Dedifferentiated amniotic fluid mesenchymal stem cell (primary cell): ENCODE measurements at regions not wholly inside any gene's neighbourhood (a gene's known extent, or its start where the extent isn't known, plus 50 kb on each side); places are given as distances from the start of the nearest gene placed in this dataset.
"Not testable (repeated sequence)": the region's sequence is repeated elsewhere in the genome, so short reads cannot be mapped to it uniquely, and the experiment has no call there.

Experiments used
- DNase-seq: peaks from one replicate; pipeline ENCODE4 v3.0.0-alpha.2; 2016; ENCODE audit errors: extremely low spot score

GRCh38 chr2:12617366-12617765 lies 99.4 kb upstream of the TRIB2 start:
- no peak for DNase-seq

DNA sequence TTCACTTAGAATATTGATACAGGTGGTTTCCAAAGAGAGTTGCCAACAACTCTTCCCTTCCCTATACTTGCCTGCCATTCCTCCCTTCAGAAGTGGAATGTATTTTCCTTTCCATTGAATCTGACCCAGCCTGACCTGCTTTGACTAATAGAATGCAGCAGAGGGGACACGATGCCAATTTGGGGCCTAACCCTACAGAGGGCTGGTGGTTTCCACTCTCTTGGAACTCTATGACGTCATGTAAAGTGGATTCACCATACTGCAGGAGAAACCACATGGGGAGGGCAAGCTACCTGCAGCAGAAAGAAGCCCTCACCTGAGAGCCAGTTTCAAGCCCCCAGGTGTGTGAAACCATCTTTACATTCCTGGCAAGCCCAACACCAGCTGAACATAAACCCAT lies 98.9 kb upstream of the TRIB2 start:
- DNase-seq = no peak

- no peak for DNase-seq
These were observed 98.2 kb upstream of the TRIB2 start for GRCh38 chr2:12618576-12618975.

DNA sequence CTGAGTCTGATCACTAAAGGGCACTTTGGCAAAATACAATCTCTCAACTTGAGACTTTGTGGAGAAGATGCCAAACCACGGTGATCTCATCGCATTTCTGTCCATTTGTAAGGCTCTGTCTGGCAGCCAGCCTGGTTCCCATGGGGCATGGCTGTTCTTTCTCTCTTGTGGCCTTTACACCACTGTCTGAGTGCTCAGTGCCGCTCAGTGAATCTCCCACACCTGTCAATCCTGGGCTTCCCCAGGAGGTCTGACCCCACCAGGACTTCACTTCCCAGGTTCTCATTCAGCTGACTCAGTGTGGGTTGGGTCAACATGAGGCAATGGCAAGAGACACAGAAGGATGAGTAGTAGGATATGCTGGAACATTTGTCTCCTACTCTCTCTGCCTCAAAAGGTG lies 96.8 kb upstream of the TRIB2 start:
- DNase-seq = peak; percentile 77

- no peak for DNase-seq
These were observed 96.0 kb upstream of the TRIB2 start for GRCh38 chr2:12620759-12621158.

DNA sequence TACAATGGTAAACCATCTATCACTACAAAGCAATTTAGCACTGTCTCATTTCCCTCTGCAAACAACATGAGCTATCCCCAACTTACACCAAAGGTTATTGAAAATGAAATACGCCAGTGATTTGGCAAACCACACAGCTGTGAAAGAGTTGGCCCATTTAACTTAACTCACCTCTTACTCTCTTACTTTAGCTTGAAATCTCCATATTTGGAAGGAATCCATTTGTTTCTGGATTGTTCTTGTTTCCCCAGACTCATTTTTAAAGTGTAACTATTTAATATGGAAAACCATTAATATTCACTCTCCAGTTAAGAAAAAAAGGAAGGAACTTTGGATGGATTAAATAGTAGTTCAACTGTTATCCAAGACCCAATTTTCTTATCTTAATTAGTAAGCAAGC lies 93.7 kb upstream of the TRIB2 start:
- DNase-seq = no peak

DNA sequence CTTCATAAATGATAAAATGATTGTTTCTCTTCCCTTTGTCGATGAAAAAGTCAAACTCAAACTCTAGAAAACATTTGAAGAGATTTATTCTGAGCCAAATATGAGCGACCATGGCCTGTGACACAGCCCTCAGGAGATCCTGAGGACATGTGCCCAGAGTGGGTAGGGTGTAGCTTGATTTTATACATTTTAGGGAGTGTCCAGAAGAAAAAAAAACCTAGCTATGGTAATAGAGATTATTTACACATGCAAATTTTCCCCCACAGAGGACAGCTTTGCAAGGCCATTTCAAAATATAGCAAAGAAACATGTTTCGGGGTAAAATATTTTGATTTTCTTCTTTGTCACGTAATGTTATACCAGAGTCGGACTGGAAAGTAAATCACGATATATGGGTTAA lies 92.4 kb upstream of the TRIB2 start:
- no peak for DNase-seq

DNA sequence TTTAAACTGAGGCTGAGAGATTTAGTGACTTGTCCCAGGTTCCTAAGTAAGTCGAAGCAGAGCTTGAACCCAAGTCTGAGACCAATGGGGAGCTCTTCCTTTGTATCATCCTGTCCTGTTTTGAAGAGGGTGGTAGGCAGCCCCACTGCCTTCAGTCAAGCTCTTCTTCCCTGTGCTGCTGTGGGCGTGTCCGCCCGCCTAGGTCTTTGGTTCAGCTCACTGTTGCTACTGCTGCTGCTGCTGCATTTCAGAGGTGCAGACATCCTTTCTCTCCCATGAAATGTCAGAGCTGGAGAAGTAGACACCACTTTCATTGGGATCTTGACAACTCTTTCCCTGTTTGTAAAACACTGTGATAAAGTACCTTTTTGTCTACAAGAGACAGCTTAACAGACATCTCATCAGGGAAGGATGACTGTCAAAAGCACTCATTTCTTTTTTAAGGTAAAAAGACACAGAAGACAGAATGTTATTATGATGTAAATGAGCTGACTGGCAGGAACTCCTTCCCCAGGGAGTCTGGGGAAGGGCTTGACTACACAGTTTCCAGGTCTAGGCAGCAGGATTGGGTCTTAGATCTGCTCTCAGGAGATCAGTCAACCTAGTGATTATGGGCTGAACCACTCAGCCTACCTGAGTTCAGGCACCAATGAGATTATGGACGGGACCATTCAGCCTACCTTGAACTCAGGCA lies 91.7 kb upstream of the TRIB2 start:
- no peak for DNase-seq

DNA sequence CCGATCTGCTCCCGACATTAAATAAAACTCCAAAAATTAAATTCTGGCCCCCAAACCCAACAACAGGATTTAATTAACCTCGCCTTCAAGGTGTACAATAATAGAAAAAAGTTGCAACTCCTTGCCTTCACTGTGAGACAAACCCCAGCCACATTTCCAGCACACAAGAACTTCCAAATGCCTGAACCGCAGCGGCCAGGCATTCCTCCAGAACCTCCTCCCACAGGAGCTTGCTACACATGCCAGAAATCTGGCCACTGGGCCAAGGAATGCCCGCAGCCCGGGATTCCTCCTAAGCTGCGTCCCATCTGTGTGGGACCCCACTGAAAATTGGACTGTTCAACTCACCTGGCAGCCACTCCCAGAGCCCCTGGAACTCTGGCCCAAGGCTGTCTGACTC lies 88.2 kb upstream of the TRIB2 start:
- not testable (repeated sequence) for DNase-seq

GRCh38 chr2:12636837-12637581 lies 79.7 kb upstream of the TRIB2 start:
- peak; percentile 22 for DNase-seq

- no peak for DNase-seq
These were observed 79.0 kb upstream of the TRIB2 start for GRCh38 chr2:12637754-12638153.

GRCh38 chr2:12641441-12641840 lies 75.3 kb upstream of the TRIB2 start:
- no peak for DNase-seq

DNA sequence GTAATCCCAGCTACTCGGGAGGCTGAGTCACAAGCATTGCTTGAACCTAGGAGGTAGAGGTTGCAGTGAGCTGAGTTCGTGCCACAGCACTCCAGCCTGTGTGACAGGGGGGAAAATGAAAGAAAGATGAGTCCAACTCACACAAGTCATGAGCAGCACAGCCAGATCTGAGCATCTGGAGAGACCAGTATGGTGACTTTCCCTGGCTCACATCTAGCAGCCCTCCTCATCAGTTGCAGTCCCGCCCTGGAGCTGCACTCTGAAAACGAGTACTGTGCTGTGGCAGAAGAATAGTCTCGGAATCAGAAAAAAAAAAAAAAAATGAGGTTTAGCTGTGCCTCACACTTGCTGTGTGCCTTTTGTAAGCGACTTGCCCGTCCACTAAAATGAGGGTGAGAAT lies 74.4 kb upstream of the TRIB2 start:
- DNase-seq = no peak

GRCh38 chr2:12642859-12643258 lies 73.9 kb upstream of the TRIB2 start:
- no peak for DNase-seq

DNA sequence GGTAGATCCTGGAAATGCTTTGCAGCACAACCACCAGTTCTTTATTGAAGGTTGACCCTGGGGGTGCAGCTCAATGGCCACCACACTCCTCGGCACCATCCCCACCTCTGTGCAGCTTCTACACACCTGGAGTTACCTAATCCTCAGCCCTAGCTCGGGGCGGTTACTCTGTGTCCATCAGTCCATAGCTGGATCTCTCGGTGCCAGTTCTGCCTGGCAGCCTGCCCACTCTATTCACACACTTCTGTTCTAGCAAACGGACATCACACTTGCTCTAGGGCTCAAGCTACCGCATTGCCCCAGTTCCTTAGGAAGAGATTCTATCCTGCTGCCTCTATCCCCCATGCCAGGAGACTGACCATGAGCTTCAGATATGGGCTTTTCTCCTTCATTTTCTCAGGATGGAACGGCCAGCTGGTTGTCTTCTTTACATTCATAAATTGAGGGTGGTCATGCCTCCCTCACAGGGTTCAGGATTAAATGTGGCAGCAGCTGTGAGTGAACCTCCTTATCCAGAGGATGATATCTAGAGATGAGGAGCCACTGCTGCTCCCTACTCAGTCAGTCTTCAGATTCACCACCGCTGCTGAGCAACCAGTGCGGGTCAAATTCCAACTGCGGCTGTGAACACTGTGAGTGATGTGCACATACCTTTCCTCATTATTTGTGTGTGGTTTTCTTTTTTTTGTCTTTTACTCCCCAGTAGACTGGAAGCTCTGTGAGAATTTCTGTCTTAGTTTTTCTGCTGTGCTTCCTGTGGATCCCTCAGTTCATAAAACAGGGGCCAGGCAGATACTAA lies 66.9 kb upstream of the TRIB2 start:
- DNase-seq = no peak

DNA sequence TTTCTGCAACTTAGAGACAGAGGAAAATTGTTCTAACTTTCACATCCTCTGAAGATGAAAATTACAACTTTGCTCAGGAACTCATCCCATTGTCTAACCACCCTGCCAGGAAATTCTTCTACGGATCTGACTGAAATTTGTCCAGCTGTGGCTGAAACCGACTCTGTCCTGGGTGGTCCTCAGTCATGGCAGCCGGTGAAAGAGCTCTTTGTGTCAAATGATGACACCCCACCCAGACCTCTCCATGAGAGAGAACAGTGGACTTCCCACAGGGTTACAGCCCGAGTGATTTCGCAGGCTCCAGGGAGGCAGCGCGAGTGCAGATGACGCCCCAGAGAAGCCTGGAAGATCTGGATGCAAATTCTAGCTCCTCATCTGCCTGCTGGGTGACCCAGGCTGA lies 65.1 kb upstream of the TRIB2 start:
- no peak for DNase-seq

- DNase-seq = no peak
These were observed 64.0 kb upstream of the TRIB2 start for GRCh38 chr2:12652723-12653122.

GRCh38 chr2:12657560-12657959 lies 59.2 kb upstream of the TRIB2 start:
- no peak for DNase-seq

GRCh38 chr2:12658310-12658945 lies 58.3 kb upstream of the TRIB2 start:
- DNase-seq = no peak

DNA sequence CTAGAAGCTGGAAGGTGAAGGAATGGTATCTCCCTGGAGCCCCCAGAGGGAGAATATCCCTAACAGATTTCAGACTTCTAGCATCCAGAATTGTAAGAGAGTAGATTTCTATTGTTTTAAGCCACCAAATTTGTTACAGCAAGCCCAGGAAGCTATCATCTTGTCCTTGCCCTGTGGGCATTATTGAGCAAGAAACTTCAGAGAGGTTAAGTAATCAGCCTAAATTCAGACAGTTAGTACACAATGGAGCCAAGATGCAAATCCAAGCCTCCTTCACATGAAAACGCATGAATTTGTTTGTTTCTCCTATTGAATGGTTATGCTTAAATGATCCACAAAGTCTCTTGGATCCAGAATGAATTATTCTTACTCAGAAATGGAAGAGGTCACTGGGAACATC lies 55.2 kb upstream of the TRIB2 start:
- no peak for DNase-seq

DNA sequence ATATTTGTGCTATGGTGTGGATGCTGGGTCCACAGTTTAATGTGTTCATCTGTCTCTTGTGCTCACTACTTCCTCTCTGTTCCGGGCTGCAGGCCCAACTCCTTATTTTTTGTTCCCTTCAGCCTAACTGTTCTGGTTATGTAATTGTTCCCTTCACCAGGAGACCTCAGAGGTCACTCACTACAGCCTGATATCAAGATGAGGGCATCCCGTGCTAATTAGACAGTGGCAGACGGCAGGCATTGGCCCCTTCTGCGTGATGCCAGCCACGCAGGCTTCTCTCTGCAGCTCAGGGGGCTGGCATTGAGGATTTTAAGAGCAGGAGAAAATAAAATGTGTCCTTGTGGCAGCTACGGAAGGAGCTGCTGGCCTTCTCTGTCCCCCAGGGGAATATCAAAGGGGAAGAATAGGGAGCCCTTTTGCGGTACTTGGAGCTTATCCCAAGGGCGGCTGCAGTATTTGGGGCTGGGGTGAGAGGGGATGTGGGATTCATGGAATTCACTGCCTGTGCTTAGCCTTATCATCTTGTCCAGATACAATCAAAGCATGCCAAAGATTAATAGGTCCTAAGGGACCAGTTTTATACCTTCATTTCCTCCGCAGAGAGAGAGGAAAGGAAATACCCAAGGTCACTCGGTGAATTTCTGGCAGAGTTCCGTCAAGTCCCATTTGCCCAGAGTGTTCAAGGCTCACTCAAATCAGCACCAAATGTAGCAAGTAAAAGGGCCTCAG lies 53.3 kb upstream of the TRIB2 start:
- DNase-seq = no peak

DNA sequence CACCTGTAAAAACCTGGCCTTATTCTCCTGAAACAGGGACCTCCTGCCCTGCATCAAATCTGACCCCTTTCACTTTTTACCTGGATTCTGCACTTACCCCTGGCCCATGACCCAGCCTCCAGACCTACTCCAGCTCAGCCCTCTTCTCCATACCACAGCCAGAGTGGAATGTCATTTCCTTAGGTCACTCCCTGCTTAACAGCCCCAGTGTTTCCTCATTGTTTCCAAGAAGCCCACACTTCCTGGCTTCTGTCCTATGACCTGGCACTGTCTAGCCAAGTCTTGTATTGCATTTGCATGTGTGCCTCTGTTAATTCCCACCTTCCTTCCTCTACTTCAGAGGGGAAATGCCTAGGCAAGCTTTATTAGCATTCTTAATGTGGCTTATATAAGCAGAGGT lies 51.4 kb upstream of the TRIB2 start:
- no peak for DNase-seq
